T-helper 17 cell (primary cell): ENCODE measurements at regions not wholly inside any gene's neighbourhood (a gene's known extent, or its start where the extent isn't known, plus 50 kb on each side); places are given as distances from the start of the nearest gene placed in this dataset.

Experiments
- ATAC-seq: fragments of 150-1000 bp; cut with Tn5 transposase; 2 replicates; pipeline ENCODE4 v1.10.0; 2021; ENCODE audit warnings: mild to moderate bottlenecking, moderate library complexity
- DNase-seq, 3 donors: peaks; one replicate each; pipeline versions ENCODE4 v3.0.0 to v3.0.0-alpha.2; 2020 to 2021
- H3K9me3 ChIP-seq: one replicate; pipeline ENCODE4 v1.7.0; 2013; ENCODE audit warnings: low read length, mild to moderate bottlenecking; ENCODE audit not compliant: control insufficient read depth, poor library complexity, severe bottlenecking
- H3K27ac Mint-ChIP-seq: one replicate; pipeline ENCODE4 v1.8.0; 2022; ENCODE audit warnings: mild to moderate bottlenecking, moderate library complexity, mixed read lengths
- H3K27me3 Mint-ChIP-seq: one replicate; pipeline ENCODE4 v1.8.0; 2022; ENCODE audit warnings: mixed read lengths
- H3K36me3 Mint-ChIP-seq: one replicate; pipeline ENCODE4 v1.8.0; 2022; ENCODE audit warnings: low read depth, mixed read lengths
- H3K4me1 Mint-ChIP-seq: one replicate; pipeline ENCODE4 v1.8.0; 2022; ENCODE audit warnings: mild to moderate bottlenecking, mixed read lengths
- H3K4me3 Mint-ChIP-seq: one replicate; pipeline ENCODE4 v1.8.0; 2022; ENCODE audit warnings: mild to moderate bottlenecking, moderate library complexity, mixed read lengths

DNA sequence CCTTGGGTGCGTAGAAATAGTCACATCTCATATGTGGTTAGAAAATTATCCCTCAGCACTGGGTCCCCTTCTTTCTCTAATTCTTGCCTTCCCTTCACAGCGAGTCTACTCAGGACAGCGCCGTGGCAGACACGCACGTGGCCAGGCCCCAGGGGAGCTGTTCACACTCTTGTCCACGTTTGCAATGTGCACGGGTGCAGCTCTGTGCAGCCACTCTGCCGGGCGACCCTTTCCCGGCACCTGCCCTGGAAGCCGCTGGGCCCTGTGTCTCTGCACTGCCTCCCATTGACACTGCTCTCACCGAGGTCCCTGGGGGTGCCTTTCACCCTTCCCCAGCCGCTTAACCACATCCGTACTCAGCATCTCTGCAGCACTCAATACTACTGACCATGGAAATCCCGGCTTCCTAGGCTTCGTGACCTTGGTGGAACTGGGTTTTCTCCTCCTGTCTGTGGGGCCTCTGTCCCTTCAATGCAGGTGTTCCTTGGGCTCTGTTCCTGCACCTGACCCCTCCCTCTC lies 104.9 kb downstream of the DACT2 start:
- Mint-ChIP-seq H3K4me1 (no peaks in the 10 kb centered on the region), H3K4me3 (no peak overlapping the region), H3K27me3 (peaks cover 25% of the 10 kb centered on the region), H3K27ac (no peak overlapping the region), H3K36me3 (no peaks in the 10 kb centered on the region)
- no peak for DNase-seq
- no peaks in the 10 kb centered on the region for H3K9me3 ChIP-seq
- no peak for ATAC-seq

DNA sequence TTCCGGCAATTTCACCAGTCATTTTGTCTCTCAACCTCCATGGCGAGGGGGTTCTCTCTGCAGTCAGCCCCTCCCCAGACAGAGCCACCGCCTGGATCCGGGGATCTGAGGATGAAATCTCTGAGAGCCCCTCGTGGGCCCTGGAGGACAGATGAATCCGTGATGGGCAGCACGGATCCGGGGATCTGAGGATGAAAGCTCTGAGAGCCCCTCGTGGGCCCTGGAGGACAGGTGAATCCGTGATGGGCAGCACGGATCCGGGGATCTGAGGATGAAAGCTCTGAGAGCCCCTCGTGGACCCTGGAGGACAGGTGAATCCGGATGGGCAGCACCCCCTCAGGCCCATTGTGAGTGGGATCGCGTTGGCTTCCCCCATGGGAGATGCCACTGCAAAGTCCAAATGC lies 106.5 kb downstream of the DACT2 start:
- DNase-seq, result no peak
- peaks cover 31% of the 10 kb centered on the region for H3K27me3 Mint-ChIP-seq
- no peak overlapping the region for H3K4me3 Mint-ChIP-seq
- H3K4me1 Mint-ChIP-seq, result no peaks in the 10 kb centered on the region
- H3K36me3 Mint-ChIP-seq, result no peaks in the 10 kb centered on the region
- no peak overlapping the region for H3K27ac Mint-ChIP-seq
- H3K9me3 ChIP-seq, result no peaks in the 10 kb centered on the region
- no peak for ATAC-seq

DNA sequence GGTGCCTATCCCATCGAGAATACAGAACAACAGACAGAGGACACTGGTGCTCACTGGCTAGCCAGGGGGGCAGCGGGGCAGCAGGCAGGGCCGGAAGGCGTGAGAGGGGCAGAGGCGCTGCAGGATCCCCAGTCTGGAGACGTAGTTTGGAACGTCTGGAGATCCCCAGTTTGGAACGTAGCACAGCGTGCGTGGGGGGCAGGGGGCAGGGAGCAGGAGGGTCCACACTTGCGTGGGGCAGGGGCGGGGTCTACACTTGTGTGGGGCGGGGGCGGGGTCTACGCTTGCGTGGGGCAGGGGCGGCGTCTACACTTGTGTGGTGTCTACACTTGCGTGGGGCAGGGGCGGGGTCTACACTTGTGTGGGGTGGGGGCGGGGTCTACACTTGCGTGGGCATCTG lies 107.2 kb downstream of the DACT2 start:
- no peak for DNase-seq
- no peak for ATAC-seq
- no peaks in the 10 kb centered on the region for H3K4me1 Mint-ChIP-seq

DNA sequence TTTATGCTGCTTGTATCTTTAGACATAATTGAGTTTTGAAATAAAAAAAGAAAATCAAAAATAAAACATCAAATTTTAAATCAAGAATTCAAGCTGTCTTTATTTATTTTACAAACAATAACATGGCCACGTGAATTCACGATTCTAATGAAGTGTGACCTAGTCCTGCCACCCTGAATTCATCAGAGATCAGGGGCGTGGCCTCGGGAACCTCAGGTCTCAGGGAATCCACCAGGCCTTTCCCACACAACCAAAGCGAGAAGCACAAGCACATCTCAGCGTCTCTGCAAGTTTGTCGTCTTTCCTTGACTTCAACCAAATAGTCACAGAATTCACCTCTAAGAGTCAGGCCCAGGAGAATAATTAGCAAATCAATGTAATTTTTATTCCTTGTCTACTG lies 107.9 kb downstream of the DACT2 start:
- Mint-ChIP-seq H3K36me3 (no peaks in the 10 kb centered on the region), H3K4me1 (no peaks in the 10 kb centered on the region), H3K4me3 (no peak overlapping the region), H3K27me3 (peaks cover 21% of the 10 kb centered on the region), H3K27ac (no peak overlapping the region)
- no peaks in the 10 kb centered on the region for H3K9me3 ChIP-seq
- ATAC-seq (no peak), DNase-seq (no peak)

More for the DNA sequence above, 107.2 kb downstream of the DACT2 start:
- H3K36me3 Mint-ChIP-seq, result no peaks in the 10 kb centered on the region
- no peak overlapping the region for H3K27ac Mint-ChIP-seq
- H3K9me3 ChIP-seq, result no peaks in the 10 kb centered on the region
- no peak overlapping the region for H3K4me3 Mint-ChIP-seq
- H3K27me3 Mint-ChIP-seq, result peaks cover 24% of the 10 kb centered on the region

DNA sequence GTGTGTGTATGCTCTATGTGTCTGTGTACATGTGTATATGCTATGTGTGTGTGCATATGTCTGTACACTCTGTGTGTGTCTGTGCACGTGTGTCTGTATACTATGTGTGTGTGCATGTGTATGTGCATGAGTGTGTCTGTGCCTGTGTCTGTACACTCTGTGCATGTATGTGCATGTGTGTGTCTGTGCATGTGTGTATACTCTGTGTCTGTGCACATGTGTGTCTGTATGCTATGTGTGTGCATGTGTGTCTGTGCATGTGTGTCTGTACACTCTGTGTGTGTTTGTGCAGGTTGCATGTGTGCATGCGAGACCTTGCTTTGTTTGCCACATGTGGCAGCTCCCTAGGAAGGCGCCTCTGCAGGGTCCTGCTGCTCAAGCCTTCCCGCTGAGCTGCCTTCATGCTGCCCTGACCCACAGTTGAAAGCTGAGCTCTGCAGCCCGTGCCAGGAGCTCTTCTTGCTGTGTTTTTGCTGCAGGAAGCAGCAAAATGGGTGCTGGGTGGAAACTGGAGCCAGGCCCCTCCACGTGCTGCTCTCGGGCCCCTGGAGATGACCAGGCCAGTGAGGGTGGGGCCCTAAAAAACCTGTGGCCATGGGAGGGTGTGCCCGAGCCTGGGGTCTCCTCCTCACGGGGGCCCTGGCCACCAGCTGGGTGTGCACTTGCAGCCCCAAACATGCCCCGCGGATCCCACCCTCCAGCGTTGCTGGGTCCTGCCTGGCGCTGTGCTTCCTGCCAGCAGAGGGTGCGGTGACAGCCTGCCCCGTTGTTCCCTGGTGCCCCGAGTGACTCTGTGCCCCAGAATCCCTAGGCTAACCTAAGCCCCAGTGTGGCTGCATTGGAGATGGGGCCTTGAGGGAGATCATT lies 109.1 kb downstream of the DACT2 start:
- DNase-seq (no peak), ATAC-seq (no peak)
- Mint-ChIP-seq H3K4me1 (no peaks in the 10 kb centered on the region), H3K27ac (no peak overlapping the region), H3K36me3 (no peaks in the 10 kb centered on the region), H3K27me3 (peaks cover 13% of the 10 kb centered on the region), H3K4me3 (no peak overlapping the region)
- H3K9me3 ChIP-seq, result no peaks in the 10 kb centered on the region

DNA sequence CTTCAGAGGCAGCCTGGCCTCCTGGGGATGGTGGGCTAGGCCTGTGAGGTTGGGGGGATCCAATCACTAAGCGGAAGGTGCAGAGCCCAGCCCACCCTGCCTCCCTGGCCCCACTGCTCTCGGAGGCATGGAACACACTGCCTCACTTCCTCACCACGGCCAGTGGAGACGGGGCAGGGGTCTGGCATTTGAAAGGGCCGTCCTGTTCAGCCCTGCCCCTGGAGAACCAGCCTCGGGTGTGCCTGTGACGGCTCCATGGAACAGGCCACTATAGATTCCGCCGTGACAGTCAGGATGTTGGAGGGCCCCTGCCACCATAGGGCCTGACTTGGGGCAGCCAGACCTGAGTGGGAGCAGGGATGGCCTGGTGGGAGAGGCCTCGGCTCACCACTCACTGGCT lies 110.2 kb downstream of the DACT2 start:
- no peaks in the 10 kb centered on the region for H3K36me3 Mint-ChIP-seq
- no peak for ATAC-seq
- H3K27me3 Mint-ChIP-seq, result peaks cover 8% of the 10 kb centered on the region
- H3K9me3 ChIP-seq, result no peaks in the 10 kb centered on the region
- DNase-seq, result no peak
- peak overlapping the region; percentile 45 for H3K27ac Mint-ChIP-seq
- no peak overlapping the region for H3K4me3 Mint-ChIP-seq
- H3K4me1 Mint-ChIP-seq, result no peaks in the 10 kb centered on the region

DNA sequence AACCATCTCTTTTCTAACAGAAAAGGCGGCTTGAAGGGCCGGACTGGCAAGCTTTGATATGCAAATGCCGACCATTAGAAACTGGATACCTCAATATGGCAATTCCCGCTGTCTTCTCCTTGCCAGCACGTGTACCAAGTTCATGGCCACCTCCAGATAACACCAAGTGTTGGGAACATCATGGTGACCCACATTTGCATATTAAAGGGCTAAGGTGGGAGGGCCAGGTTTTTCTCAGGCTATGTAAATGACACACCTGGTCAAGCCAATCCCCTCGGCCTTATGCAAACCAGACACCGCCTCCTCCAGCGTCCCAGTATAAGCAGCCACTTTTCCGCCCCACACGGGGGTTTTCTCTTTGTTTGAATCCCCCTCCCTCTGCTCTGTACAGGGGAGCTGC lies 110.7 kb downstream of the DACT2 start:
- peaks cover 8% of the 10 kb centered on the region for H3K27me3 Mint-ChIP-seq
- no peak for DNase-seq
- no peak for ATAC-seq
- no peak overlapping the region for H3K27ac Mint-ChIP-seq
- no peaks in the 10 kb centered on the region for H3K36me3 Mint-ChIP-seq
- H3K9me3 ChIP-seq, result no peaks in the 10 kb centered on the region
- no peaks in the 10 kb centered on the region for H3K4me1 Mint-ChIP-seq
- no peak overlapping the region for H3K4me3 Mint-ChIP-seq

DNA sequence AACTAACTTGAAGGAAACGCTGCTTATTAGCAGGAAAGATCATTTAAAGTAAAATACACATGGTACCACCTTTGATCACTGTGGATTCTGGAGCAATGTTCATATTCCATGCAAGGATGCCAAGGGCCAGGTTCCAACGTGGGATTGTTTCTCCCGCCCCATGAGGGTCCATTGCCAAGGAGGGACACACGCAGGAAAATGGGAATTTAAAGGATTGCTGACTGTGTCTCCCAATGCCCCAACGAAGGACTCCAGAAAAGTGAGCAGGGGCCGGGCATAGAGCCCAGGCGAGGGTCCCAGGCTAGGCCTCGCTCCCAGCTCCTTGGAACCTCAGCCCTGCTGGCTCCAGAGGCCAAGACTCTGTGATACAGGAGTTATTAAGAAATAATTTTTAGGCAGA lies 111.2 kb downstream of the DACT2 start:
- Mint-ChIP-seq H3K4me1 (no peaks in the 10 kb centered on the region), H3K36me3 (no peaks in the 10 kb centered on the region), H3K4me3 (no peak overlapping the region), H3K27ac (no peak overlapping the region), H3K27me3 (peaks cover 8% of the 10 kb centered on the region)
- no peak for ATAC-seq
- DNase-seq, result no peak
- no peaks in the 10 kb centered on the region for H3K9me3 ChIP-seq

DNA sequence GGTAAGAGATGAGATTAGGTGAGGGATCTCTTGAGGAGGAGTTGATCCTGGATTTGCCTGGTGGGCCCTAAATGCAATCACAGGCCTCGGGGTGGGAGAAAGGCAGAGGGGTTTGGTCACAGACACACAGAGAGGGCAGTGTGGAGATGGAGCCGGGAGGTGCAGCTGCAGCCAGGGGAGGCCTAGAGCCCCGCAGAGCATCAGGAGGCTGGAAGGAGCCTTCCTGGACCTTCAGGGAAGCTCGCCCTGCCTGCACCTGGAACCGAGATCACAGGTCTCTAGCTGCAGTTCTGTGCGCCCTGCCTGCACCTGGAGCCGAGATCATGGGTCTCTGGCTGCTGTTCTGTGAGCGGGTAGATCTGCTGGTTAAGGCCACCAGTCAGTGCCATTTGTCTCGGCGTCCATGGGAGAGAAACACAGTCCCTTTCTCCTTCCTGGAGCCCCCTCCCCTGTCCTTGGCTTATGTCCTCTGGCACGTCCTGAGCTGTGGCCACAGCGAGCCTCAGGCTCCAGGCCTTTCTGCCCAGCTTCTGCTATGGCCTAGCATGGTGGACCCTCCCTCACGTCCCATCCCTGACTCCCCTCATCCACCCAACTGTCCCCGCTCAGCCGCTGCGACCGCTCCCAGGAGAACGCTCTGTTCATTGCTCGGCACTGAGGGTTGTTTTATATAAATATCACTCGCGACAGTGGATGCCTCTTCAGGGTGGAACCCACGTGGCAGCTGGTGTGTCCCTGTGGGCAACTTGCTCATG lies 112.0 kb downstream of the DACT2 start:
- H3K9me3 ChIP-seq, result no peaks in the 10 kb centered on the region
- Mint-ChIP-seq H3K36me3 (no peaks in the 10 kb centered on the region), H3K4me1 (no peaks in the 10 kb centered on the region), H3K27me3 (peaks cover 13% of the 10 kb centered on the region), H3K27ac (no peak overlapping the region), H3K4me3 (no peak overlapping the region)
- ATAC-seq (no peak), DNase-seq (no peak)

DNA sequence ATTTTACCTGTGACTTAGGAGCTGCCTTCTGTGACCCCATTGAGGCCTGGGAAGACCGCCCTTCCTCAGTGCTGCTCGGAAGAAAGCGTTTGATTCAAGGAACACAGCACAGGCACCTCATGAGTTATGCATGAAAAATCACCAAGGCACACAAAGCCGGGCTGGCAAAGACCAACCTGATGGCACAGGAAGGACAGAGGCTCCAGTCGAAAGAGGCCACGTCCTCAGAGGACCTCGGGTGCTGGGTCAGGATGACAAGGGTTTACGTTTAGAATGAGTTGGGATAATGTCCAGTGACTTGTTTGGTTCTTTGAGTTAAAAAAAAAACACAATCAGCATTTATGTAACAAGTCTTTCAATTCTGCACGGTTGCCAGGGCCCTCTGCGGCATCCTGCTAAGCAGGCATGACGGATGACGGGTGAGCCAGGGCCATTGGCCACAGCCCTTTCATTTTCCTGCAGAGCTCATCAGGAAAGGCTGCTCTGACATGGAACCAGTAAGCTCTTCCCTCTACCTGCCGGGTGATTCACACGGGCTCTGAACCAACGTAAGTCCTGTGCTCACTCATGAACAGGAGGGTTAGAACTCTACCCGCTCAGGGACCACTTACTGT lies 112.8 kb downstream of the DACT2 start:
- H3K9me3 ChIP-seq, result no peaks in the 10 kb centered on the region
- H3K4me3 Mint-ChIP-seq, result no peak overlapping the region
- H3K36me3 Mint-ChIP-seq, result no peaks in the 10 kb centered on the region
- DNase-seq, result no peak
- no peak overlapping the region for H3K27ac Mint-ChIP-seq
- no peak for ATAC-seq
- H3K4me1 Mint-ChIP-seq, result no peaks in the 10 kb centered on the region
- peaks cover 20% of the 10 kb centered on the region for H3K27me3 Mint-ChIP-seq

DNA sequence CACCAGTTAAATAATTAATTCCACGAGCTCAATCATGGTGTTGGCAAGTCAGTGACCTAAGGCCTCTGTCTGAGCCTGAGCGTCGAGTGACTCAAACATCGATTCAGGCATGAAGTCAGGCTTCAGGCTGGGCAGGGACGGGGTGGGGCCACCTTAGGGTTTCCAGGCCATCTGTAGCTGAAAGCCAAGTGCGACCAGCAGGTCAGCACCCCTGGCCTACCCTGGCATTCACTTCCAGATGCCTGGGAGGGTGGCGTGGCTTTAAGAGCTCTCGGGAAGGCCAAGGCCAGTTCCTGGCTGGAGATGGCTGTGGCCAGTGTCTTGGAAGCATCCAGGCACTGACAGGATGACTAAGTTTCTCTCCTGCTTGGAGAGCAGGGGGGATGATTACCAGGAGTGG lies 113.4 kb downstream of the DACT2 start:
- no peak overlapping the region for H3K27ac Mint-ChIP-seq
- ATAC-seq (no peak), DNase-seq (no peak)
- H3K9me3 ChIP-seq, result no peaks in the 10 kb centered on the region
- H3K27me3 Mint-ChIP-seq, result peaks cover 21% of the 10 kb centered on the region
- no peak overlapping the region for H3K4me3 Mint-ChIP-seq
- no peaks in the 10 kb centered on the region for H3K36me3 Mint-ChIP-seq
- H3K4me1 Mint-ChIP-seq, result no peaks in the 10 kb centered on the region

DNA sequence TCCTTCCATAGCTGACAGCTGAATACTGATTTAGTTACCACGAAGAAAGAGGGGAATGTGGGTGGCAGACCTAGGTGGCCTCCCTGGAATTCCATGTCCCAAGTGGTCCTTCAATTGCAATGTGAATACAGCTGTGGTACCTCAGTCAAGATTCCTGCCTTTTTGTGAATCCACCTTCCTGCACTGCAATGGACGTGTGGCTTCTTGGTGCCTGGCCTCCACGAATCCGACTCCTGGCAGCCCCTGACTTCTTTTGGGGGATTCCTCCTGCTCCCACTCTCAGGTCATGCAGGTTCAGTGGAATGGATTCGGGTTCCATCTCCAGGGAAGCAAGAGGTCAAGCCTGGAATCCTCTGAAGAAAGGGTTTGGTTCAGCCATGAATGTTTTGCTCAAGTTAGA lies 117.8 kb downstream of the DACT2 start:
- H3K9me3 ChIP-seq, result no peaks in the 10 kb centered on the region
- H3K27me3 Mint-ChIP-seq, result peaks cover 29% of the 10 kb centered on the region
- DNase-seq, result no peak
- H3K27ac Mint-ChIP-seq, result no peak overlapping the region
- ATAC-seq, result no peak
- H3K4me1 Mint-ChIP-seq, result no peaks in the 10 kb centered on the region
- no peak overlapping the region for H3K4me3 Mint-ChIP-seq
- H3K36me3 Mint-ChIP-seq, result no peaks in the 10 kb centered on the region

DNA sequence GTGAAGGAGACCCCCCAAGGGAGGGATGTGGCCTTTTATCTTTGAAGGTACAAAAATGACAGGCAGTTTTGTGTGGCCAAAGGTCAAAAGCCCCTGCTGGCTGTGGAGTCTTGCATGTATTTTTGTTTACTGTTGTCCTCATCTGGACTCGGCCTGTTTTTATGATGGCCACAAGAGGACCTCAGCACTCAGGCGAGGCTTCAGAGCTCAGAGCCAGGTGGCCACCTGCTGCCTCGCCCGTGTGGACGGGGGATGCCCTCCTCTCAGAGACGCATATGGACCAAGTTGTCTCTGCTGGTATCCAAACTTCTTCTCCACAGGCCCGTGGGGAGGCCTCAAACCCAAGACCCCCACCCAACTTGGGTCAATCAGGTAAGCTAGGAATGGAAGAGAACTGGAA lies 118.2 kb downstream of the DACT2 start:
- DNase-seq (no peak), ATAC-seq (no peak)
- no peaks in the 10 kb centered on the region for H3K4me1 Mint-ChIP-seq
- H3K4me3 Mint-ChIP-seq, result no peak overlapping the region
- no peaks in the 10 kb centered on the region for H3K9me3 ChIP-seq
- peaks cover 29% of the 10 kb centered on the region for H3K27me3 Mint-ChIP-seq
- no peaks in the 10 kb centered on the region for H3K36me3 Mint-ChIP-seq
- H3K27ac Mint-ChIP-seq, result no peak overlapping the region
